Esophagus squamous epithelium (tissue), 4 donors: ENCODE measurements at regions not wholly inside any gene's neighbourhood (a gene's known extent, or its start where the extent isn't known, plus 50 kb on each side); places are given as distances from the start of the nearest gene placed in this dataset.

ENCODE experiments used
- POLR2A ChIP-seq, 4 donors: fragments of 450-650 bp; IDR thresholded peaks; one replicate each; pipeline ENCODE4 v1.6.1; 2017; ENCODE audit warnings: antibody characterized with exemption in 4 of 4, mild to moderate bottlenecking in 4 of 4, moderate library complexity in 3 of 4
- TF ChIP-seq, protein P1 (sequence below), 6 experiments: fragments of 450-650 bp in 4 of 6; fragments of 200-600 bp in 2 of 6; sonication (generic) in 2 of 6; IDR thresholded peaks; one replicate each; pipeline ENCODE4 v1.5.1; 2016 to 2019; ENCODE audit warnings: antibody characterized with exemption in 6 of 6, mild to moderate bottlenecking in 4 of 6, moderate library complexity in 4 of 6

DNA sequence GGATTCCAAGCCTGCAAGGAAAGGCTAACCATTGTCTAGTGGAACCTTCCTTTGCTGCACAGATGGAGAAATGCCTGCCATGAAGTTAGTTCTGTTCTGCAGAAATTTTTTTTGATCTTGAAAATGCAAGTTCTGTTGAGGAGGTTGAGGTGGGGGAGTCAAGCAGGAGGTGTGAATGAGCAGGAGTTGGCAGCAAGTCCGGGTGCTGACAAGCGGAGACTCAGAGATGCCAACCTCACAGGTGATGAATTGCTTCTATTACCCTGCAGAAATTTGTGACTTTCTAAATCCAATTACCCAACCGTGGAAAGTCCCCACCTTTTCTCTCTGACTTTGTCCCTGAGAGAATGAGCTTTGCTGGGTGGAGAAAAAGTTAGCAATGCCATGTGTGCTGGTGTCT is 350.1 kb downstream of the DHRSX start:
- TF ChIP-seq, protein P1, sequence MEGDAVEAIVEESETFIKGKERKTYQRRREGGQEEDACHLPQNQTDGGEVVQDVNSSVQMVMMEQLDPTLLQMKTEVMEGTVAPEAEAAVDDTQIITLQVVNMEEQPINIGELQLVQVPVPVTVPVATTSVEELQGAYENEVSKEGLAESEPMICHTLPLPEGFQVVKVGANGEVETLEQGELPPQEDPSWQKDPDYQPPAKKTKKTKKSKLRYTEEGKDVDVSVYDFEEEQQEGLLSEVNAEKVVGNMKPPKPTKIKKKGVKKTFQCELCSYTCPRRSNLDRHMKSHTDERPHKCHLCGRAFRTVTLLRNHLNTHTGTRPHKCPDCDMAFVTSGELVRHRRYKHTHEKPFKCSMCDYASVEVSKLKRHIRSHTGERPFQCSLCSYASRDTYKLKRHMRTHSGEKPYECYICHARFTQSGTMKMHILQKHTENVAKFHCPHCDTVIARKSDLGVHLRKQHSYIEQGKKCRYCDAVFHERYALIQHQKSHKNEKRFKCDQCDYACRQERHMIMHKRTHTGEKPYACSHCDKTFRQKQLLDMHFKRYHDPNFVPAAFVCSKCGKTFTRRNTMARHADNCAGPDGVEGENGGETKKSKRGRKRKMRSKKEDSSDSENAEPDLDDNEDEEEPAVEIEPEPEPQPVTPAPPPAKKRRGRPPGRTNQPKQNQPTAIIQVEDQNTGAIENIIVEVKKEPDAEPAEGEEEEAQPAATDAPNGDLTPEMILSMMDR (IDR thresholded peaks at IDR 0.05), result no peak
- no peak for TF ChIP-seq POLR2A (IDR thresholded peaks at IDR 0.05)
